D721Med (cell line): ENCODE measurements at regions not wholly inside any gene's neighbourhood (a gene's known extent, or its start where the extent isn't known, plus 50 kb on each side); places are given as distances from the start of the nearest gene placed in this dataset.

ENCODE experiments used
- DNase-seq: peaks from one replicate; pipeline ENCODE4 v3.0.0; 2011; ENCODE audit warnings: low spot score; ENCODE audit not compliant: insufficient read length
- FAIRE-seq: peaks from 2 replicates; lab custom pipeline; 2011; peaks lifted over from hg19 to GRCh38; lab: Jason Lieb, UNC
- CTCF ChIP-seq: IDR thresholded peaks from 2 replicates; pipeline ENCODE4 v1.5.1; 2012; ENCODE audit warnings: mild to moderate bottlenecking, control low read depth; ENCODE audit not compliant: insufficient read depth; ENCODE audit errors: missing control alignments

DNA sequence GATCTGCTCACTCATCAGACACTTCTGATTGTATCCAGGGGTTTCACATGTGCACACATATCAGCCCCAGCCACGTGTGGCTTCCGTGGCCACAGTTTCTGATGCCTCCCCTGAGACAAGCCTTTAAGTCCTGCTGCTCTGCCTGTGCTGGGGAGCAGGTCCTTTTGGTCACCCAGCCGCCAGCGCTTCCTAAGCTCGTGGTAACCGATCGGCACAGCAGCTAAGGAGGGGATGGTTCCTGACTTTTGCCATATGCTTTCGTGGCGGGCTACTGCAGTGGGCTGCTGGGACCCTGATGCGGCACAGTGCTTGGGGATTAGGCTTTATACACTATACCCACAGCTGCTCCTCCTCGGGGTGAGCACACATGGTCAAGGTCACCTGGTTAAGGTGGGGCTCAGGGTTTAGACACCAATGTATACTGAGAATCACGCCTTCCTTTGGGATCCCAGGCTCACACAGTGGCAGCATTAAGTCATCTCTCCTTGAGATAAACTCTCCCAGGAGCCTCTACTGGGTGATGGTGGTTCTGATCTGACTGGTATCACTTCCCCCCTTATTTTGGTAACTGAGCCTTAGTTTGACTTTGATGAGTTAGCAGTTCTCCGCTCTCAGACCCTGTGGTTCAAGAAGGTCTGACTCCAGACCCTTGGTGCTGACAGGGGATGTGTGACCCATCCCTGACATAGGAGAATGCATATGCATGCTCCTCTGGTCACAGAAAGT, 85.9 kb upstream of the KCNG1 start:
- no peak for TF ChIP-seq CTCF
- DNase-seq (no peak), FAIRE-seq (no peak)

- FAIRE-seq (no peak), DNase-seq (no peak)
- no peak for TF ChIP-seq CTCF
Observed at GRCh38 chr20:51106011-51106410, 83.1 kb upstream of the KCNG1 start.

- FAIRE-seq (no peak), DNase-seq (no peak)
- TF ChIP-seq CTCF: no peak
Observed at GRCh38 chr20:51104960-51105920, 82.3 kb upstream of the KCNG1 start.

DNA sequence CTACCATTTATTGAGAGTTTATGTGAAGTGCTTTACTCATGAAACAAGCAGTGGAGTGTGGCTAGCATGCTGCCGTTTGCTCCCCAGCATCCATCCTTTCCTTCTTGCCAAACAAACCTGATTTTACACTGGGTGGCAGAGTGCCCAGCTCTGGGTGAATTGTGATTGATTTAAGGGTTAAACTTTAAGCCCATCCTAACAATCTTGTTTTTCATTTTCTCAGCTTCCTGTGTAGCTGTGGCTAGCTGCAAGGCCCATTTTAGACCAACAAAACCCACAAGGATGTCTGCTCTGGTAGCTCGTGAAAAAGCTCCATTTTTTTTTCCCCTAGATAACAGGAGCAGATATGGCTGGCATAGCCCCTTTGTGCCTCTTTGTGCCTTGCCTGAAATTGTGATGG, 77.7 kb upstream of the KCNG1 start:
- FAIRE-seq (no peak), DNase-seq (no peak)
- TF ChIP-seq CTCF: no peak

DNA sequence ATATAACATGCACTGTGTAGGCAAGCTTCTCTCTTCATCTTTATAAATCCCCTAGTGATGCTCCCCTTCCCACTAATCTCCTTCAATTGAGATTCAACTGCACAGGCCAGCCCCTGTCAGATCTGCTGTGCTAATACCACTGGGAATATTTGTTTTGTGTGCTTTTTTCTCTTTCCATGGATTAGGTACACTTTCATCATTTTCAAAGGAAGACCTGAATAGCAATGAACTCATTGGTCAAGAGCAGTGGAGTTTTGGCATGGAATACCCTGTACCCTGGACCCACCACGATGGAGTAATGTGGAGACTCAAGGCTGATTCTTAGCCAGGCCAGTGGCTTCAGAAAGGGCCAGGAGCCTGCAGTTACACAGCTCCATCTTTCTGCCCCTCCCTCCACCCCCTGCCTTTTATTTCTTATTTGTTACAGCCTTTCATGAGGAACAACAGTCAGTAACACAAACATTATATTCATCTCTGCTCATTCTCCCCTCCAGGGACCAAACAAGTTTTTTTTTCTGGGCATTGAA, 75.4 kb upstream of the KCNG1 start:
- no peak for DNase-seq
- no peak for FAIRE-seq
- TF ChIP-seq CTCF: no peak

- TF ChIP-seq CTCF: no peak
- FAIRE-seq (no peak), DNase-seq (no peak)
Observed at GRCh38 chr20:51097351-51098120, 74.6 kb upstream of the KCNG1 start.
